Jurkat, Clone E6-1 (cell line): ENCODE measurements at regions not wholly inside any gene's neighbourhood (a gene's known extent, or its start where the extent isn't known, plus 50 kb on each side); places are given as distances from the start of the nearest gene placed in this dataset.
A peak's percentile ranks its signal among the peaks of the same experiment; 100 is the strongest.

Experiments used
- DNase-seq: peaks from one replicate; pipeline ENCODE4 v3.0.0-alpha.2; 2011; ENCODE audit warnings: low read depth, low spot score
- H3K4me3 ChIP-seq: 2 replicates; pipeline ENCODE4 v1.5.1; 2011; ENCODE audit warnings: mild to moderate bottlenecking, low read length, control low read depth, moderate library complexity

- no peak overlapping the region for H3K4me3 ChIP-seq
- no peak for DNase-seq
Measured at GRCh38 chr2:206368484-206368883, 74.8 kb upstream of the ADAM23 start.

GRCh38 chr2:206368933-206369569, 74.3 kb upstream of the ADAM23 start:
- DNase-seq = no peak
- H3K4me3 ChIP-seq = no peak overlapping the region

GRCh38 chr2:206375956-206376355, 67.4 kb upstream of the ADAM23 start:
- H3K4me3 ChIP-seq = no peak overlapping the region
- DNase-seq = no peak

- no peak overlapping the region for H3K4me3 ChIP-seq
- DNase-seq = no peak
Measured at GRCh38 chr2:206378835-206379234, 64.5 kb upstream of the ADAM23 start.

GRCh38 chr2:206379266-206379665, 64.1 kb upstream of the ADAM23 start:
- no peak overlapping the region for H3K4me3 ChIP-seq
- DNase-seq = no peak

- DNase-seq = no peak
Measured at GRCh38 chr2:206379886-206380285, 63.4 kb upstream of the ADAM23 start.

GRCh38 chr2:206381881-206382280, 61.5 kb upstream of the ADAM23 start:
- H3K4me3 ChIP-seq = no peak overlapping the region
- no peak for DNase-seq

More at GRCh38 chr2:206379886-206380285, 63.4 kb upstream of the ADAM23 start:
- no peak overlapping the region for H3K4me3 ChIP-seq

GRCh38 chr2:206383669-206384068, 59.7 kb upstream of the ADAM23 start:
- DNase-seq = no peak
- H3K4me3 ChIP-seq = no peak overlapping the region

GRCh38 chr2:206387808-206388207, 55.5 kb upstream of the ADAM23 start:
- H3K4me3 ChIP-seq = no peak overlapping the region
- DNase-seq = no peak

- H3K4me3 ChIP-seq = no peak overlapping the region
Measured at GRCh38 chr2:206388698-206389097, 54.6 kb upstream of the ADAM23 start.

GRCh38 chr2:206389164-206389563, 54.2 kb upstream of the ADAM23 start:
- DNase-seq = peak; percentile 12
- no peak overlapping the region for H3K4me3 ChIP-seq

More at GRCh38 chr2:206388698-206389097, 54.6 kb upstream of the ADAM23 start:
- no peak for DNase-seq

- no peak for DNase-seq
- no peak overlapping the region for H3K4me3 ChIP-seq
Measured at GRCh38 chr2:206390181-206390580, 53.2 kb upstream of the ADAM23 start.

GRCh38 chr2:206392118-206392517, 51.2 kb upstream of the ADAM23 start:
- DNase-seq = peak; percentile 9
- H3K4me3 ChIP-seq = no peak overlapping the region
